Activated CD8-positive, alpha-beta T cell treated with anti-CD3 and anti-CD28 coated beads, Interleukin-2, amount 10 ng/mL, durations not matched to agents 7 days and 5 days (primary cell): ENCODE measurements at regions not wholly inside any gene's neighbourhood (a gene's known extent, or its start where the extent isn't known, plus 50 kb on each side); places are given as distances from the start of the nearest gene placed in this dataset.

Experiments
- ATAC-seq: fragments of 150-1000 bp; cut with Tn5 transposase; one replicate; pipeline ENCODE4 v1.10.0; 2021; ENCODE audit warnings: moderate library complexity
- CTCF ChIA-PET: fragments of 350-600 bp; sonication (Branson Sonifier 250); formaldehyde crosslinking; loops from one replicate; lab custom pipeline; 2021; ENCODE audit warnings: antibody characterized with exemption; lab: Charles Lee
- POLR2A ChIA-PET: fragments of 350-600 bp; sonication (Branson Sonifier 250); formaldehyde crosslinking; loops from one replicate; lab custom pipeline; 2021; ENCODE audit warnings: antibody characterized with exemption; lab: Charles Lee
- DNase-seq: peaks from one replicate; pipeline ENCODE4 v3.0.0-alpha.2; 2020
- H3K27ac Mint-ChIP-seq: one replicate; pipeline ENCODE4 v1.8.0; 2021; ENCODE audit warnings: mild to moderate bottlenecking, mixed read lengths
- H3K27me3 Mint-ChIP-seq: one replicate; pipeline ENCODE4 v1.8.0; 2021; ENCODE audit warnings: low read depth, mixed read lengths
- H3K36me3 Mint-ChIP-seq: one replicate; pipeline ENCODE4 v1.8.0; 2021; ENCODE audit warnings: low read depth, mixed read lengths
- H3K4me1 Mint-ChIP-seq: one replicate; pipeline ENCODE4 v1.8.0; 2021; ENCODE audit warnings: low read depth, mixed read lengths
- H3K4me3 Mint-ChIP-seq: one replicate; pipeline ENCODE4 v1.8.0; 2021; ENCODE audit warnings: mild to moderate bottlenecking, mixed read lengths
- H3K9me3 Mint-ChIP-seq: one replicate; pipeline ENCODE4 v1.8.0; 2022; ENCODE audit warnings: mixed read lengths; ENCODE audit not compliant: insufficient read depth

- Mint-ChIP-seq H3K4me3 (no peak overlapping the region), H3K27ac (no peak overlapping the region), H3K9me3 (no peaks in the 10 kb centered on the region), H3K36me3 (no peaks in the 10 kb centered on the region), H3K4me1 (no peaks in the 10 kb centered on the region), H3K27me3 (no peaks in the 10 kb centered on the region)
- CTCF ChIA-PET = interaction anchor here (1.5 to 2.8 kb wide), 2 partner anchors 13 to 15 kb away, joined by 6 to 18 read pairs; no protein-coding TSS in a partner anchor
- ATAC-seq (no peak), DNase-seq (peak; percentile 3)
- POLR2A ChIA-PET = no interaction called here
Measured at GRCh38 chr2:71938108-71938507, 209.6 kb downstream of the CYP26B1 start.

GRCh38 chr2:71937396-71937795 is 210.3 kb downstream of the CYP26B1 start:
- DNase-seq (peak; percentile 4), ATAC-seq (no peak)
- POLR2A ChIA-PET = no interaction called here
- CTCF ChIA-PET = interaction anchor here (1.5 to 2.8 kb wide), 2 partner anchors 12 to 14 kb away, joined by 6 to 18 read pairs; no protein-coding TSS in a partner anchor
- Mint-ChIP-seq H3K9me3 (no peaks in the 10 kb centered on the region), H3K36me3 (no peaks in the 10 kb centered on the region), H3K27ac (no peak overlapping the region), H3K4me3 (no peak overlapping the region), H3K4me1 (no peaks in the 10 kb centered on the region), H3K27me3 (no peaks in the 10 kb centered on the region)

GRCh38 chr2:71936076-71937030 is 211.3 kb downstream of the CYP26B1 start:
- no peaks in the 10 kb centered on the region for H3K9me3 Mint-ChIP-seq
- H3K27ac Mint-ChIP-seq = no peak overlapping the region
- POLR2A ChIA-PET = no interaction called here
- DNase-seq (peak; percentile 12), ATAC-seq (no peak)
- no peaks in the 10 kb centered on the region for H3K36me3 Mint-ChIP-seq
- H3K4me3 Mint-ChIP-seq = no peak overlapping the region
- H3K27me3 Mint-ChIP-seq = no peaks in the 10 kb centered on the region
- CTCF ChIA-PET = interaction anchor here (1.5 to 2.8 kb wide), 2 partner anchors 11 to 13 kb away, joined by 6 to 18 read pairs; no protein-coding TSS in a partner anchor
- H3K4me1 Mint-ChIP-seq = no peaks in the 10 kb centered on the region

GRCh38 chr2:71935262-71935848 is 212.3 kb downstream of the CYP26B1 start:
- Mint-ChIP-seq H3K4me3 (no peak overlapping the region), H3K4me1 (no peaks in the 10 kb centered on the region), H3K36me3 (no peaks in the 10 kb centered on the region), H3K9me3 (no peaks in the 10 kb centered on the region), H3K27me3 (no peaks in the 10 kb centered on the region), H3K27ac (no peak overlapping the region)
- ATAC-seq (no peak), DNase-seq (peak; percentile 13)
- CTCF ChIA-PET = interaction anchor here (2.8 kb wide), 1 partner anchor 12 kb away, joined by 18 read pairs; no protein-coding TSS in a partner anchor
- POLR2A ChIA-PET = no interaction called here

- Mint-ChIP-seq H3K4me3 (no peak overlapping the region), H3K27me3 (no peaks in the 10 kb centered on the region), H3K9me3 (no peaks in the 10 kb centered on the region), H3K27ac (no peak overlapping the region), H3K36me3 (no peaks in the 10 kb centered on the region), H3K4me1 (no peaks in the 10 kb centered on the region)
- ATAC-seq (no peak), DNase-seq (peak; percentile 1)
- POLR2A ChIA-PET = no interaction called here
- CTCF ChIA-PET = no interaction called here
Measured at GRCh38 chr2:71934595-71935261, 212.9 kb downstream of the CYP26B1 start.

GRCh38 chr2:71934320-71934593 is 213.4 kb downstream of the CYP26B1 start:
- H3K4me1 Mint-ChIP-seq = no peaks in the 10 kb centered on the region
- DNase-seq = no peak
- H3K36me3 Mint-ChIP-seq = no peaks in the 10 kb centered on the region
- no peak for ATAC-seq
- CTCF ChIA-PET = no interaction called here
- no peaks in the 10 kb centered on the region for H3K9me3 Mint-ChIP-seq
- POLR2A ChIA-PET = no interaction called here
- no peaks in the 10 kb centered on the region for H3K27me3 Mint-ChIP-seq
- H3K27ac Mint-ChIP-seq = no peak overlapping the region
- H3K4me3 Mint-ChIP-seq = no peak overlapping the region

- no peaks in the 10 kb centered on the region for H3K9me3 Mint-ChIP-seq
- ATAC-seq (no peak), DNase-seq (peak; percentile 9)
- no peak overlapping the region for H3K27ac Mint-ChIP-seq
- no peaks in the 10 kb centered on the region for H3K36me3 Mint-ChIP-seq
- no peak overlapping the region for H3K4me3 Mint-ChIP-seq
- CTCF ChIA-PET = no interaction called here
- POLR2A ChIA-PET = no interaction called here
- no peaks in the 10 kb centered on the region for H3K27me3 Mint-ChIP-seq
- H3K4me1 Mint-ChIP-seq = no peaks in the 10 kb centered on the region
Measured at GRCh38 chr2:71933467-71934319, 214.0 kb downstream of the CYP26B1 start.

- DNase-seq = peak; percentile 4
- ATAC-seq = no peak
- Mint-ChIP-seq H3K4me3 (no peak overlapping the region), H3K27ac (no peak overlapping the region), H3K27me3 (no peaks in the 10 kb centered on the region), H3K4me1 (no peaks in the 10 kb centered on the region), H3K9me3 (no peaks in the 10 kb centered on the region), H3K36me3 (no peaks in the 10 kb centered on the region)
- ChIA-PET POLR2A (no interaction called here), CTCF (no interaction called here)
Measured at GRCh38 chr2:71932780-71933466, 214.7 kb downstream of the CYP26B1 start.

GRCh38 chr2:71932037-71932779 is 215.5 kb downstream of the CYP26B1 start:
- Mint-ChIP-seq H3K27ac (no peak overlapping the region), H3K9me3 (no peaks in the 10 kb centered on the region), H3K36me3 (no peaks in the 10 kb centered on the region), H3K4me3 (no peak overlapping the region), H3K4me1 (no peaks in the 10 kb centered on the region), H3K27me3 (no peaks in the 10 kb centered on the region)
- DNase-seq (no peak), ATAC-seq (no peak)
- POLR2A ChIA-PET = no interaction called here
- CTCF ChIA-PET = no interaction called here

- Mint-ChIP-seq H3K27me3 (no peaks in the 10 kb centered on the region), H3K36me3 (no peaks in the 10 kb centered on the region), H3K4me3 (no peak overlapping the region), H3K4me1 (no peaks in the 10 kb centered on the region), H3K9me3 (no peaks in the 10 kb centered on the region), H3K27ac (no peak overlapping the region)
- DNase-seq (peak; percentile 13), ATAC-seq (no peak)
- CTCF ChIA-PET = no interaction called here
- POLR2A ChIA-PET = no interaction called here
Measured at GRCh38 chr2:71930049-71930681, 217.5 kb downstream of the CYP26B1 start.
